Non-pigmented ciliary epithelial cell (primary cell): ENCODE measurements at regions not wholly inside any gene's neighbourhood (a gene's known extent, or its start where the extent isn't known, plus 50 kb on each side); places are given as distances from the start of the nearest gene placed in this dataset.
"Not testable (repeated sequence)": the region's sequence is repeated elsewhere in the genome, so short reads cannot be mapped to it uniquely, and the experiment has no call there.

Experiments used
- DNase-seq: peaks from one replicate; pipeline ENCODE4 v3.0.0-alpha.2; 2010; ENCODE audit warnings: low read depth

GRCh38 chr10:59037506-59037905, 138.9 kb upstream of the PHYHIPL start:
- no peak for DNase-seq

- not testable (repeated sequence) for DNase-seq
These were observed 133.1 kb upstream of the PHYHIPL start for GRCh38 chr10:59043358-59043757.

GRCh38 chr10:59047180-59047579, 129.3 kb upstream of the PHYHIPL start:
- DNase-seq, result no peak

- DNase-seq, result no peak
These were observed 128.4 kb upstream of the PHYHIPL start for GRCh38 chr10:59047957-59048618.

GRCh38 chr10:59053502-59053901, 122.9 kb upstream of the PHYHIPL start:
- DNase-seq, result not testable (repeated sequence)

GRCh38 chr10:59055045-59055444, 121.4 kb upstream of the PHYHIPL start:
- DNase-seq, result peak; percentile 18

GRCh38 chr10:59057345-59057744, 119.1 kb upstream of the PHYHIPL start:
- no peak for DNase-seq

- no peak for DNase-seq
These were observed 115.6 kb upstream of the PHYHIPL start for GRCh38 chr10:59060852-59061251.

GRCh38 chr10:59063491-59063890, 113.0 kb upstream of the PHYHIPL start:
- no peak for DNase-seq

- no peak for DNase-seq
These were observed 112.3 kb upstream of the PHYHIPL start for GRCh38 chr10:59064080-59064692.

- no peak for DNase-seq
These were observed 111.5 kb upstream of the PHYHIPL start for GRCh38 chr10:59064759-59065539.

- DNase-seq, result no peak
These were observed 107.8 kb upstream of the PHYHIPL start for GRCh38 chr10:59068581-59069191.

- no peak for DNase-seq
These were observed 104.4 kb upstream of the PHYHIPL start for GRCh38 chr10:59072038-59072437.

GRCh38 chr10:59073456-59074053, 102.9 kb upstream of the PHYHIPL start:
- DNase-seq, result no peak

- no peak for DNase-seq
These were observed 100.9 kb upstream of the PHYHIPL start for GRCh38 chr10:59075576-59075975.

- DNase-seq, result no peak
These were observed 98.6 kb upstream of the PHYHIPL start for GRCh38 chr10:59077855-59078254.

GRCh38 chr10:59078978-59079377, 97.5 kb upstream of the PHYHIPL start:
- DNase-seq, result no peak

GRCh38 chr10:59079386-59080226, 96.8 kb upstream of the PHYHIPL start:
- DNase-seq, result peak; percentile 53

GRCh38 chr10:59082249-59082648, 94.2 kb upstream of the PHYHIPL start:
- DNase-seq, result no peak

GRCh38 chr10:59085054-59085453, 91.4 kb upstream of the PHYHIPL start:
- DNase-seq, result no peak
